Activated CD8-positive, alpha-beta T cell treated with anti-CD3 and anti-CD28 coated beads for 36 hours (primary cell): ENCODE measurements at regions not wholly inside any gene's neighbourhood (a gene's known extent, or its start where the extent isn't known, plus 50 kb on each side); places are given as distances from the start of the nearest gene placed in this dataset.

Experiments
- ATAC-seq: fragments of 200-7000 bp; cut with Tn5 transposase; one replicate; pipeline ENCODE4 v1.10.0; 2021; ENCODE audit warnings: mild to moderate bottlenecking, moderate library complexity
- CTCF ChIA-PET: fragments of 350-600 bp; sonication (Branson Sonifier 250); formaldehyde crosslinking; loops from one replicate; lab custom pipeline; 2021; ENCODE audit warnings: antibody characterized with exemption; lab: Charles Lee
- POLR2A ChIA-PET: fragments of 350-600 bp; sonication (Branson Sonifier 250); formaldehyde crosslinking; loops from one replicate; lab custom pipeline; 2021; ENCODE audit warnings: antibody characterized with exemption; lab: Charles Lee
- DNase-seq: peaks from one replicate; pipeline ENCODE4 v3.0.0-alpha.2; 2020
- H3K27ac Mint-ChIP-seq: one replicate; pipeline ENCODE4 v1.8.0; 2021; ENCODE audit warnings: mild to moderate bottlenecking, mixed read lengths
- H3K27me3 Mint-ChIP-seq: one replicate; pipeline ENCODE4 v1.8.0; 2021; ENCODE audit warnings: mixed read lengths
- H3K36me3 Mint-ChIP-seq: one replicate; pipeline ENCODE4 v1.8.0; 2021; ENCODE audit warnings: low read depth, mixed read lengths
- H3K4me1 Mint-ChIP-seq: one replicate; pipeline ENCODE4 v1.8.0; 2021; ENCODE audit warnings: low read depth, mixed read lengths
- H3K4me3 Mint-ChIP-seq: one replicate; pipeline ENCODE4 v1.8.0; 2021; ENCODE audit warnings: mild to moderate bottlenecking, moderate library complexity, mixed read lengths
- H3K9me3 Mint-ChIP-seq: one replicate; pipeline ENCODE4 v1.8.0; 2021; ENCODE audit warnings: mixed read lengths
- intact Hi-C: fragments of 100-400 bp; cut with micrococcal nuclease; formaldehyde crosslinking; loops from one replicate; pipeline ENCODE4 v1.10.0; 2022
- TF ChIP-seq, protein P1 (sequence below): fragments of 200-600 bp; IDR thresholded peaks from one replicate; pipeline ENCODE4 v1.8.0; 2022; ENCODE audit warnings: antibody characterized with exemption, mild to moderate bottlenecking

GRCh38 chr3:177476495-177476894, 279.2 kb upstream of the TBL1XR1 start:
- ATAC-seq = no peak

DNA sequence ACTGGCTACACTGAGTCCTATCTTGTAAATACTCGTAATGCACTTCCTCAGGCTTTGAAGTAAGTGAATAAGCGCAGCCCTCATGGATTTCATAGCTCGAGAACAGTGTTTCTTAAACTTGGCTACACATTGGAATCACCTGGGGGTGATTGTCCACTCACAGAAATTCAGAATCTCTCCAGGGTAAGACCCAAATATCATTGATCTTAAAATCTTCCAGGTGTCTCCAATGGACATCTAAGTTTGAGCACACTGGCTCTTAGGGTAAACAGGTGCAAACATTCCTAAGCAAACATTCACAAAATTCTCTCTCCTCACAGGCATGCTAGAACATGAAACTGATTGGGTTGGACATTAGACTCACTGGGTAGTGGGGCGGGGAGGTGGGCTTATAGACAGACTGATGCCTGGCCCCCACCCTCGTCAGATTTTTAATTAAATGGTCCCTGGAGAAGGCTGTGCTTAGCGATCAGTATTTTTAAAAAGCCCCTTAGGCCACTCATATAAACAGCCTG, 279.7 kb upstream of the TBL1XR1 start:
- DNase-seq = no peak
- H3K27me3 Mint-ChIP-seq = no peaks in the 10 kb centered on the region
- CTCF ChIA-PET = no interaction called here
- ATAC-seq = no peak
- POLR2A ChIA-PET = no interaction called here
- H3K4me3 Mint-ChIP-seq = no peak overlapping the region
- H3K4me1 Mint-ChIP-seq = no peaks in the 10 kb centered on the region
- intact Hi-C loops = no loop called here
- H3K27ac Mint-ChIP-seq = no peak overlapping the region
- no peaks in the 10 kb centered on the region for H3K9me3 Mint-ChIP-seq
- no peaks in the 10 kb centered on the region for H3K36me3 Mint-ChIP-seq
- TF ChIP-seq, protein P1, sequence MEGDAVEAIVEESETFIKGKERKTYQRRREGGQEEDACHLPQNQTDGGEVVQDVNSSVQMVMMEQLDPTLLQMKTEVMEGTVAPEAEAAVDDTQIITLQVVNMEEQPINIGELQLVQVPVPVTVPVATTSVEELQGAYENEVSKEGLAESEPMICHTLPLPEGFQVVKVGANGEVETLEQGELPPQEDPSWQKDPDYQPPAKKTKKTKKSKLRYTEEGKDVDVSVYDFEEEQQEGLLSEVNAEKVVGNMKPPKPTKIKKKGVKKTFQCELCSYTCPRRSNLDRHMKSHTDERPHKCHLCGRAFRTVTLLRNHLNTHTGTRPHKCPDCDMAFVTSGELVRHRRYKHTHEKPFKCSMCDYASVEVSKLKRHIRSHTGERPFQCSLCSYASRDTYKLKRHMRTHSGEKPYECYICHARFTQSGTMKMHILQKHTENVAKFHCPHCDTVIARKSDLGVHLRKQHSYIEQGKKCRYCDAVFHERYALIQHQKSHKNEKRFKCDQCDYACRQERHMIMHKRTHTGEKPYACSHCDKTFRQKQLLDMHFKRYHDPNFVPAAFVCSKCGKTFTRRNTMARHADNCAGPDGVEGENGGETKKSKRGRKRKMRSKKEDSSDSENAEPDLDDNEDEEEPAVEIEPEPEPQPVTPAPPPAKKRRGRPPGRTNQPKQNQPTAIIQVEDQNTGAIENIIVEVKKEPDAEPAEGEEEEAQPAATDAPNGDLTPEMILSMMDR = no peak

More at GRCh38 chr3:177476495-177476894, 279.2 kb upstream of the TBL1XR1 start:
- Mint-ChIP-seq H3K27me3 (no peaks in the 10 kb centered on the region), H3K27ac (no peak overlapping the region), H3K9me3 (no peaks in the 10 kb centered on the region), H3K4me1 (no peaks in the 10 kb centered on the region), H3K4me3 (no peak overlapping the region), H3K36me3 (no peaks in the 10 kb centered on the region)
- TF ChIP-seq, protein P1 = no peak
- ChIA-PET POLR2A (no interaction called here), CTCF (no interaction called here)
- intact Hi-C loops = no loop called here
- no peak for DNase-seq

GRCh38 chr3:177478170-177478867, 281.0 kb upstream of the TBL1XR1 start:
- H3K36me3 Mint-ChIP-seq = no peaks in the 10 kb centered on the region
- ChIA-PET POLR2A (no interaction called here), CTCF (no interaction called here)
- H3K4me3 Mint-ChIP-seq = no peak overlapping the region
- H3K27me3 Mint-ChIP-seq = no peaks in the 10 kb centered on the region
- intact Hi-C loops = no loop called here
- H3K4me1 Mint-ChIP-seq = no peaks in the 10 kb centered on the region
- TF ChIP-seq, protein P1 = no peak
- no peaks in the 10 kb centered on the region for H3K9me3 Mint-ChIP-seq
- no peak overlapping the region for H3K27ac Mint-ChIP-seq
- DNase-seq = no peak
- no peak for ATAC-seq

DNA sequence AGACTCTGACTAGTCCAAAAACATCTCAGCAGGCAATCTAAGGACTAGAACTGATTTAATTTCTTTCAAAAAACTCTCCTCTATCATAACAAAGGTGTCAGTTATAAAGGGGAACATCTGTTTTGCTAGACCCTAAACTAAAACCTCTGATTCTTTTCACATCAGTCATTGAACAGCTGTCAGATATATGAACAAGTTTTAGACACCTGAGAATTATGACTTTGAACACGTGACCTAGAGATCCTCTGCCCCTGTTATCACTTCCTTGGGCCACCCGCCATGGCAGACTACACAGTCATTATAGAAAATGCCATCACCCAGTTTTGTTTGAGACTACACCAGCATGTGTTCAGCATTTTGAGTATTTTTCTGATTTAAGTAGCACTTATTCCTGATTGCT, 282.3 kb upstream of the TBL1XR1 start:
- ChIA-PET CTCF (no interaction called here), POLR2A (no interaction called here)
- DNase-seq (no peak), ATAC-seq (no peak)
- intact Hi-C loops = no loop called here
- Mint-ChIP-seq H3K27me3 (no peaks in the 10 kb centered on the region), H3K36me3 (no peaks in the 10 kb centered on the region), H3K9me3 (no peaks in the 10 kb centered on the region), H3K4me1 (no peaks in the 10 kb centered on the region), H3K4me3 (no peak overlapping the region), H3K27ac (no peak overlapping the region)
- TF ChIP-seq, protein P1 = no peak

DNA sequence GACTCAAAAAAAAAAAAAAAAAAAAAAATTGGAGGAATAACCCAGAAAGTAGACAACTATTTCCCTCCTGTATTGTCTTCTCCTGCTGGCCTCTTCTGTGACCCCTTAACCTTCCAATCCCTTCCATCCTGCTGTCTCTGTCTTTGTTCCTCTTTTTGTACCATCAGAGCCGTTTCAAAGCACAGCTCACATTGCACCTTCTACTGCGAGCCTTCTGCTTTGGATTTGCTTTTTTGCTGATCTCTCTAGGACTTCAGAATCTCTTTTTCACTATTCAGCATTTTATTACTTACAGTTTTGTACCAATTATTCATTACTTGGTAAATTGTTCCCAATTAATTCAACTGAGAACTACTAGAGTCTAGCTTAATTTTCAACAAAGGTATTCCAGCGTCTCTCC, 284.0 kb upstream of the TBL1XR1 start:
- Mint-ChIP-seq H3K27me3 (no peaks in the 10 kb centered on the region), H3K4me3 (no peak overlapping the region), H3K27ac (no peak overlapping the region), H3K9me3 (peaks cover 2% of the 10 kb centered on the region), H3K4me1 (no peaks in the 10 kb centered on the region), H3K36me3 (no peaks in the 10 kb centered on the region)
- TF ChIP-seq, protein P1 = no peak
- ChIA-PET POLR2A (no interaction called here), CTCF (interaction anchor here (0.9 kb wide), 1 partner anchor 10 kb away, joined by 3 read pairs; no protein-coding TSS in a partner anchor)
- no peak for DNase-seq
- intact Hi-C loops = no loop called here
- ATAC-seq = no peak
